ENCODE measurements at regions not wholly inside any gene's neighbourhood (a gene's known extent, or its start where the extent isn't known, plus 50 kb on each side); places are given as distances from the start of the nearest gene placed in this dataset.

- no peaks in the 10 kb centered on the region for H3K27me3 Mint-ChIP-seq (ENCODE audit: low read depth in 3 of 3)
- peaks cover 0 to 4% of the 10 kb centered on the region in 2 donors for H3K9me3 ChIP-seq (replicated peaks in 1 of 2; ENCODE audit: control insufficient read depth in 1 of 2, insufficient read depth in 1 of 2, low read length in 2 of 2)
- H3K4me3 Mint-ChIP-seq, result no peak overlapping the region
- H3K4me1 Mint-ChIP-seq, result no peaks in the 10 kb centered on the region
- WGBS (ENCODE audit: insufficient coverage), result no CpG with 5 or more reads among the region's 2 CpGs
- TF ChIP-seq CTCF (IDR thresholded peaks at IDR 0.05), result no peak
- H3K27me3 ChIP-seq (ENCODE audit: control insufficient read depth in 2 of 2, insufficient read depth in 2 of 2, low read length in 2 of 2), result no peaks in the 10 kb centered on the region
- H3K4me2 ChIP-seq (replicated peaks; ENCODE audit: extremely low read depth, low read length, poor library complexity, severe bottlenecking), result no peak overlapping the region
- H3K27ac ChIP-seq (ENCODE audit: low read depth in 1 of 2, low read length in 2 of 2), result no peak overlapping the region
- H3K27ac Mint-ChIP-seq, result no peak overlapping the region
- intact Hi-C loops (cut with micrococcal nuclease), result no loop called here
- H3K9ac ChIP-seq (ENCODE audit: insufficient read depth, low read length, poor library complexity, severe bottlenecking), result no peak overlapping the region
- H4K20me1 ChIP-seq (ENCODE audit: insufficient read depth, low read length), result no peaks in the 10 kb centered on the region
- H2AFZ ChIP-seq (ENCODE audit: insufficient read depth, low read depth, low read length, poor library complexity, severe bottlenecking), result no peak overlapping the region
- H3K4me1 ChIP-seq (ENCODE audit: control insufficient read depth in 1 of 2, insufficient read depth in 2 of 2, low read length in 2 of 2), result no peaks in the 10 kb centered on the region
- H3K9me3 Mint-ChIP-seq, result peaks cover 0 to 6% (median 3%) of the 10 kb centered on the region in 7 donors
- H3K4me3 ChIP-seq (replicated peaks in 1 of 3; ENCODE audit: low read depth in 2 of 3, low read length in 3 of 3), result no peak overlapping the region
- no peaks in the 10 kb centered on the region for H3K36me3 ChIP-seq (replicated peaks in 1 of 2; ENCODE audit: control insufficient read depth in 1 of 2, insufficient read depth in 2 of 2, low read length in 2 of 2)
- no peak for DNase-seq
- H3K36me3 Mint-ChIP-seq, result no peaks in the 10 kb centered on the region
- no peaks in the 10 kb centered on the region for H3K79me2 ChIP-seq (ENCODE audit: insufficient read depth, low read length)
These were observed 328.3 kb downstream of the TBC1D32 start for GRCh38 chr6:121006024-121006423.

- Mint-ChIP-seq H3K27ac (no peak overlapping the region), H3K36me3 (no peaks in the 10 kb centered on the region), H3K27me3 (ENCODE audit: low read depth in 3 of 3) (no peaks in the 10 kb centered on the region), H3K4me3 (no peak overlapping the region), H3K9me3 (peaks cover 0 to 8% (median 2%) of the 10 kb centered on the region in 7 donors), H3K4me1 (no peaks in the 10 kb centered on the region)
- H2AFZ ChIP-seq (ENCODE audit: insufficient read depth, low read depth, low read length, poor library complexity, severe bottlenecking), result no peak overlapping the region
- H3K4me2 ChIP-seq (replicated peaks; ENCODE audit: extremely low read depth, low read length, poor library complexity, severe bottlenecking), result no peak overlapping the region
- no peaks in the 10 kb centered on the region for H3K79me2 ChIP-seq (ENCODE audit: insufficient read depth, low read length)
- H3K27ac ChIP-seq (ENCODE audit: low read depth in 1 of 2, low read length in 2 of 2), result no peak overlapping the region
- no peaks in the 10 kb centered on the region for H3K27me3 ChIP-seq (ENCODE audit: control insufficient read depth in 2 of 2, insufficient read depth in 2 of 2, low read length in 2 of 2)
- peaks cover 0 to 11% of the 10 kb centered on the region in 2 donors for H3K9me3 ChIP-seq (replicated peaks in 1 of 2; ENCODE audit: control insufficient read depth in 1 of 2, insufficient read depth in 1 of 2, low read length in 2 of 2)
- WGBS (ENCODE audit: insufficient coverage), result no CpG with 5 or more reads among the region's 5 CpGs
- H3K4me1 ChIP-seq (ENCODE audit: control insufficient read depth in 1 of 2, insufficient read depth in 2 of 2, low read length in 2 of 2), result no peaks in the 10 kb centered on the region
- intact Hi-C loops (cut with micrococcal nuclease), result no loop called here
- no peak overlapping the region for H3K4me3 ChIP-seq (replicated peaks in 1 of 3; ENCODE audit: low read depth in 2 of 3, low read length in 3 of 3)
- H4K20me1 ChIP-seq (ENCODE audit: insufficient read depth, low read length), result no peaks in the 10 kb centered on the region
- no peak overlapping the region for H3K9ac ChIP-seq (ENCODE audit: insufficient read depth, low read length, poor library complexity, severe bottlenecking)
- TF ChIP-seq CTCF (IDR thresholded peaks at IDR 0.05), result no peak
- H3K36me3 ChIP-seq (replicated peaks in 1 of 2; ENCODE audit: control insufficient read depth in 1 of 2, insufficient read depth in 2 of 2, low read length in 2 of 2), result no peaks in the 10 kb centered on the region
- no peak for DNase-seq
These were observed 333.9 kb downstream of the TBC1D32 start for GRCh38 chr6:121000381-121000780.
